ENCODE measurements at regions not wholly inside any gene's neighbourhood (a gene's known extent, or its start where the extent isn't known, plus 50 kb on each side); places are given as distances from the start of the nearest gene placed in this dataset.
"Not testable (repeated sequence)": the region's sequence is repeated elsewhere in the genome, so short reads cannot be mapped to it uniquely, and the experiment has no call there.

- no peak for DNase-seq
Measured at GRCh38 chr2:176885001-176885643, 327.5 kb upstream of the HNRNPA3 start.

DNA sequence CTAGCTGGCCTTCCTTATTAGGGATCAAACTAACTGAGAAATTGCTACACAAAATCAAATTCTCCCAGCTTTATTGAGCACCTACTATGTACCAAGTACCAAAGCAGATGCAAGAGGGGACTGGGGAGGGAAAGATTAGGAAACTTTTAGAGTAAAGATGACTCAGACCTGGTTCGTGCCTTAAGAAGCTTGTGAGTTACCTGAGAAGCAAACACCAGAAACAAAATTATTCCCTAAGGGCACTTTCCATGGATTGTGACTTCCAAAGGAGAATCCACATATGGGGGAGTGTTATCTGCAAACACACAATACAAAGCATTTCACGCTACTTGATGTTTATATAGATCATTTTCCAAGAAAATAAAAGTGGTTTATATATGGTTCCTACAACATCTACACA lies 326.9 kb upstream of the HNRNPA3 start:
- no peak for DNase-seq

DNA sequence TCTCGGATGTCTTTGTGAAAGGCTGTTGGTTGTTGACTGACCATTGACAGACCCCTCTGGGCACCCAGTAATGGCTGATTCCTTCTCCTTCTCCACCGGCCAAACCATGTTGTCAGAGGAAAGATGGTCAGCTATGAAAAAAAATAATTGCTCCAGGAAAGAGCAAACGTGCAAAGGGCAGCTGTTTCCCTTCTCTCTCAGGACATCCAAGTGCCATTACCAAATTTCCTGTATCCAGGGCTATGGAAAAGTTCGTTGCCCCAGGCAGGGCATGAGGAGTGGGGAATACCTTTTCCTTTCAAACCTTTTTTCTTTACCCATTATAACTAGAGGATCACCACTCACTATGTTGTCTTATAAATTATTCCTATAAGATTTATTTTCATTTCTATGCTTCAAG lies 321.5 kb upstream of the HNRNPA3 start:
- no peak for DNase-seq

- DNase-seq, result no peak
Measured at GRCh38 chr2:176891857-176892256, 320.7 kb upstream of the HNRNPA3 start.

DNA sequence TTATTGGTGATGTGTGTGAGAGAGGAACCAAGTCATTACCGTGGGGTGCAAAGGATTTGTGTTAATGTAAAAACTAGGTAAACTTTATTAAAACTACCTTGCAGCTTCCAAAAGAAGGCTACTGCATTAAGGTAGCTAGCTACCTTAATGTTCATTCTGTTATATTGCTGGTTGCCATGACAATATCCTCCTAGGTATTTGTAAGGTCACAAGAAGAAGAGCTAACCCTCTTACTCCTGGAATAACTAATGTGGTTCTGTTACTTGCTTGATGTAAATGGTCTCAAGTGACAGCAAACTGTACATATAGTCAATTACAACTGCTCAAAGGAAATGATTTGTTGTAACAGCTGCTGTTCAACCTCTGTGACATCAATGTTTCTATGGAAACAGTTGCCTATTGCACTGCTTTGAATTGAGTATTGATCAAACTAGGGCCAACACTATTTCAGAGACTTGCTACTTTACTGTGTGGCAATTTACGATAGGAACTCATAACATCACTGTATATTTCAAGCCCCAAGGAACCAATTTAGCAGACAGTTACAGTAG lies 319.8 kb upstream of the HNRNPA3 start:
- no peak for DNase-seq

GRCh38 chr2:176895158-176895557 lies 317.4 kb upstream of the HNRNPA3 start:
- no peak for DNase-seq

- no peak for DNase-seq
Measured at GRCh38 chr2:176902454-176902853, 310.1 kb upstream of the HNRNPA3 start.

GRCh38 chr2:176904053-176904452 lies 308.5 kb upstream of the HNRNPA3 start:
- not testable (repeated sequence) for DNase-seq

- no peak for DNase-seq
Measured at GRCh38 chr2:176907341-176907740, 305.3 kb upstream of the HNRNPA3 start.

GRCh38 chr2:176910828-176911227 lies 301.8 kb upstream of the HNRNPA3 start:
- no peak for DNase-seq

DNA sequence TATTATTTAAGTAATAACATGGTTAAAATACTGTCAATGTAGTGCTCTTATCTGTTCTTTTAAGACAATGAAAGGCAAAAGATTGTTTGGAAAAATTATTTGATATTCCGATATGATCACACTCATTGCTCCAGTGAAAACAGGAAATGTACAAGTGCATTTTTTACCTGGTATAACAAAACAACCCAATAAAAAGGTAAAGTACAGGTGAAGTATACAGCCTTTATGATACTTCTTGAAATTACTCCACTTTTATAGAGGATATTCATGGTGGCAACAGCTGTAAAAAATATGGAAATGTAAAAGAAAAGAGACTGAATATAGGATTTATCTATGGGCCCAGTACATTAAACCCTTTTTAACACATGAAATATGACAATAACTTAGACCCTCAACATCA lies 298.6 kb upstream of the HNRNPA3 start:
- no peak for DNase-seq

DNA sequence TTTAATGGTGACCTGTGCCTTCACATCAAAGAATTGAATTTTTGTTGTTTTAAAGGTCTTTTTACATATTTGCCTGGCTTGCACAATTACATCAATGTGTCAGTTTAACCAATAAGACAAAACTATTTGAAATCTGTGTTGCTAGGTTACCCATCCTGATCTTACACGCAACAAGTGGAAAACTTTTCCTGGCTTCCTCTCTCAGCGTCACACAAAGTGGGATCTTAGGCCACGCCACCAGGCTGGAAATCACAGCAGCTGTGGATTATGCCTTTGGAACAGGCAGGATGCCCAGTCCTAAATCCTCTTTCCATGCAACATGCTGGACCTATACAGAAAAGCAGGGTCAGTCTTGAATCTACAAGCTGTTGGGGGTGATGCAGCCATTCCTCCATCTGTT lies 298.2 kb upstream of the HNRNPA3 start:
- no peak for DNase-seq

- not testable (repeated sequence) for DNase-seq
Measured at GRCh38 chr2:176922545-176922944, 290.0 kb upstream of the HNRNPA3 start.

DNA sequence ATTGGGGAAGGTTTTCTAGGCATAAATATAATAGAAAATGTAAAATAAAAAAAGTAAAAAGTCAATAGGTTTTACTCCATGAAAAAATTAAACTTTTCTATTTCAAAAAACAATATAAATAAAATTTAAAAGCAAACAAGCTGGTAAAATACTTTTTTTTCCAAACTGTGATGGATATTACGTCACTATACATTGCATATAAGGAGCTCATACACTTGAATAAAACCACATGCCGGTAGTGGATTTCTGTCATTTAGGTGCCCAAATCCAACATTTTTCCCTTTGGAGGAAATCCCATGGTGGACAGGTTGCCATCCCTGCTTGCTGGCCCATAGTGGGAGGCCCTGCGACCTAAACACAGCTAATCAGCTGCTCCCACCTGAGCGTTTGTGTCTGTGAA lies 289.4 kb upstream of the HNRNPA3 start:
- DNase-seq, result no peak

DNA sequence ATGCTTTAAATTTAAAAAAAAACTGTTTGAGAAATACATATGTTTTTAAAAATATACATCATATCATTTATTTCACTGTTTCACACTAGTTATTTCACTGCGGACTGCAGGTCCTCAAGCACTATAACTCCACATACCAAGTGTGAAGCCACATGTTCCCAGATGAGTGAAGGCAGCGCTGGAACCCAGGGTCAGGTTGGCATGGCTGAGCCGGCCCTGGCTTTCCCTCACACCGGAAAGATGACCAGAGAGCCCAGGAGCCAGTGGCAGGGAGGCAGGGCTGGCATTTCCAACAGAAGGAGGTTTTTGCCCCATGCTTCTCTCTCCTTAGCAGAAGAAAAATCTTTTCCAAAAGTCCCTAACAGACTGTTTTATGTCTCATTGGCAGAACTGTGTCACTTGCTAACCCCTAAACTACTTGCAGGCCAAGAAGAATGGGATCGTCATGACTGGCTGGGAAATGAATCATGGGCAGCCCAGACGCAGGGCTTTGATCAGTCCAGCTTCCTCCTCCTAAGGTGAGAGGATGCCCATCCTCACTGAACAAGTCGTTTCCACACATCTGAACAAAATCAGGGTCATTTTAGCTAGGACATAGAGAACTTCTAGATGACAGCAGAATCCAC lies 287.6 kb upstream of the HNRNPA3 start:
- DNase-seq, result no peak

DNA sequence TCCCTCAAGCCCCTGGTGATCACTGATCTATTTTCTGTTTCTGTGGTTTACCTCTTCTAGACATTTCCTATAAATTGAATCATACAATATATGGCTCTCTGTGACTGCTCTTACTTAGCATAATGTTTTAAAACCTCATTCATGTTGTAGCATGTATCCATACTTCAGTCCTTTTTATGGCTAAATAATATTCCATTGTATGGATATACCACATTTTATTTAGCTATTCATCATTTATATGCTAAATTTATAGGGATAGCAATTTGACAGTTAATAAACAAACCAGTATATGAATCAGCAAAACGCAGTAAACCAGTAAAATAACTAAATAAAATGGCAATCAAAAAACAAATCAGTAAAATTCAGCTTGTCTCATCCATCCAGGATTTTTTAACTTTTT lies 286.1 kb upstream of the HNRNPA3 start:
- no peak for DNase-seq

DNA sequence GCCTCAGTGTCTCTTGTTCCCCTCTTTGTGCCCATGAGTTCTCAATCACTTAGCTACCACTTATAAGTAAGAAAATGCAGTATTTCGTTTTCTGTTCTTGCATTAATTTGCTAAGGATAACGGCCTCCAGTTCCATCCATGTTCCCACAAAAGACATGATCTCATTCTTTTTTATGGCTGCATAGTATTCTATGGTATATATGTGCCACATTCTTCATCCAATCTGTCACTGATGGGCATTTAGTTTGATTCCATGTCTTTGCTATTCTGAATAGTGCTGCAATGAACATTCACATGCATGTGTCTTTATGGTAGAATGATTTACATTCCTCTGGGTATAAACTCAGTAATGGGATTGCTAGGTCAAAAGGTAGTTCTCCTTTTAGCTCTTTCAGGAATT lies 283.2 kb upstream of the HNRNPA3 start:
- DNase-seq, result not testable (repeated sequence)

DNA sequence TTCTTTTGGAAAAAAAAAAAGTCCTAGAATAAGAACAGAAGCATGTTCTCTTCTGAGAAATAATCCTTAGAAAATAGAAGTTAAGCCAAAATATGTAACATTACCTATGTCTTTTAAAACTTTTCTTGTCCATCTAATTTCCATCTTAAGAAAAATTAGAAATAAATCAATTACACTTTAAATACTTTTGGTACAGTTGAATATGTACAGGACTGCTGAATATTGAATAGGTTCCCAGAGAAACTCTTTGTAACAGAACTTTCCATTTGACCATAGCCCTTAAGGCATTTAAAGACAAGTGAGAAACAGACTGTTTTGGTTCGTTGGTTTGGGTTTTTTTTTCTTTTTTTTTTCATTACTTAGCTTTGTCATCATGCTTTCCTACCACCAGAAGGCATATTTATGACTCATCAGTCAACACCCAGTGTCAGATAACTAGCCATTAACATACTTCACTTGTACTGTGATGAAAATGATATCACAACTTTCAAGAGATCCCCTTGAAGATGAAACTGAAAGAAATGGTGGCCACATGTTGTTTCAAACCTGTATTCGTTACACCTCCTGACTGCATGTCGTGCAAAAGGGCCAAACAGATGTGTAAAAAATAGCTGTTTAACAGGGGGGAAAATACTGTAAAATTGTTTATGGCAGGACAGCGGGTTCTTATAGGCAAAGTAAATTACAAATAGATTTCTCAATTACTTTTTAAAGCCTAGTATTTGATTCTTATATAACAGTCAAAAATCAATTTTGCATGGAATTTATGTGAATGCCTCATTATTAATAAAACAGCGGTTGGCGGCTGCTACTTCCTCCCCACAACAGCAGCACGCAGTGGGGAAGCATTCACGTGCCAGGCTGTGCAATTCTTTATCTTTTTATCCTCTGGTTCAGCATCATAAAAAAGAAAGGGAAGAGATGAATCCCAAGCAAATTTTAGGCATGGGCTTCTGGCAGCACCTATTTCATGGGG lies 280.7 kb upstream of the HNRNPA3 start:
- DNase-seq, result no peak

GRCh38 chr2:176934131-176934530 lies 278.5 kb upstream of the HNRNPA3 start:
- DNase-seq, result no peak

DNA sequence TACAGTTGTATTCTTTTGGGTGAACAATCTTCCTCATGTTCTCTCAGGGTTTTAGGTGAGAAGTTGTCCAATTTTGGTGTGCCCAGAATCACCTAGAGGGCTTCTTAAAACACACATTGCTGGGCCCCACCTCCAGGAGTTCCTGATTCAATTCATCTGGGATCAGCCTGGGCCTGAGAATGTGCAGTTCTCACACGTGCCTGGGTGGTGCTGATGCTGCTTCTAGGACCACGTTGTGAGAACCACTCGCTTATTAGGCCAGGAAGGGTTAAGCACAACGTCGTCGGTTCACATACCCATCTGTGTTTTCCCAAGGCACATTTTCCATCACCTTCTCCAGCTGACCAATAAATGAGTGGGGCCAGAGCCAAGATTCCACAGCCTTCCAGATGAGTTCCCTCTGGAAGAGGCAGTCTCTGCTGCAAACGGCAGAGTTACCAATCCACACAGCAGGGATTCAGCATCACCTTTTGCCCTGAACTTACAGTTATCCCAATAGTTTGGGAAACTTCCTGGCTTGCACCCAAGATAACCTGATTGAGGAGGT lies 277.7 kb upstream of the HNRNPA3 start:
- no peak for DNase-seq

DNA sequence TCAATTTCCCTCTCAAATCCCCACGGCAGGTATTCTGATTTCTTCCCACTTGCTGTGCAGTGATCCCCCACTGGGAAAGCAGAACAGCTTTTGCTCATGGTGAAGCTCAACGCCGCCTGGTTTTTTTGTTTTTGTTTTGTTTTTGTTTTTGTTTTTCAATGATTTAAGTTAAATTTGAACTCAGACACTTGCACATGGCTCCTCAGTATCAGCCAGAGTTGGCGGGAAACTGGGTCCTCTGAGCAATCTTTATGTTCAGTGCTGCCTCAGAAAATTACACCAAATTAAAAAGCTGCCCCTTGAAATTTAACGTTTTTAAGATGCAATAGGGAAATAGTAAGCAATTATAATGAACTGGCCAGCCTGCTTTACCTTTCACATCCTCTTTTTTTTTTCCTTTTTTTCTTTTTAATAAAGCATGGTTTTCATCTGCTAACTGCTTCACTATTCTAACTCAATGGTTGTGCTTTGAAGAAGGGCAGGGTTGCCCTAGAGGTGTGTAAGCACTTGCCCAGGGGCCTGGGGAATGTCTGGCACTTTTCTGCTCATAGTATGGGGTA lies 277.0 kb upstream of the HNRNPA3 start:
- no peak for DNase-seq

DNA sequence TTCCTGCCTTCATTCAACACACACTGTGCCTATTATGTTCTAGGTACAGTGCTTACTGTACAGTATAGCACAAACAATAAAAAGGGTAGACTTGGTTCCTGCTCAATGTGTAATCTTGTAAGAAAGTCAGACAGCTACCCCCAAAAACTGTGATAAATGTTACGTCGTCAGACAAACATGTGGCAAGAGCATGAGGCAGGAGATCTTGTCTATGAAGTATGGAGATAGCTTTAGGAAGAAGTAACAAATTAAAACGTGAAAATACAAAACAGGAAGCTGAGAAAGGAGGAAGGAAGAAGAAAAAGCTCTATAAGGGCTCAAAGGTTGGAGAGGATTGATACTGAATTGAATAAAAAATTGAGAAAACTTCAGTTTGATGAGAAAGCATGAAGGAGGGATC lies 276.2 kb upstream of the HNRNPA3 start:
- DNase-seq, result no peak

- DNase-seq, result no peak
Measured at GRCh38 chr2:176944998-176945397, 267.6 kb upstream of the HNRNPA3 start.

All from activated T-cell treated with anti-CD3 and anti-CD28 coated beads, Interleukin-2, amount 50 U/mL, for 1 hour (primary cell).